A172 (cell line): ENCODE measurements at regions not wholly inside any gene's neighbourhood (a gene's known extent, or its start where the extent isn't known, plus 50 kb on each side); places are given as distances from the start of the nearest gene placed in this dataset.
A peak's percentile ranks its signal among the peaks of the same experiment; 100 is the strongest.
"Not testable (repeated sequence)": the region's sequence is repeated elsewhere in the genome, so short reads cannot be mapped to it uniquely, and the experiment has no call there.

Experiments used
- DNase-seq: peaks from one replicate; pipeline ENCODE4 v3.0.0-alpha.2; 2015; ENCODE audit warnings: low spot score

- not testable (repeated sequence) for DNase-seq
These were observed 2937.0 kb downstream of the RPIA start for GRCh38 chr2:91628471-91628870.

DNA sequence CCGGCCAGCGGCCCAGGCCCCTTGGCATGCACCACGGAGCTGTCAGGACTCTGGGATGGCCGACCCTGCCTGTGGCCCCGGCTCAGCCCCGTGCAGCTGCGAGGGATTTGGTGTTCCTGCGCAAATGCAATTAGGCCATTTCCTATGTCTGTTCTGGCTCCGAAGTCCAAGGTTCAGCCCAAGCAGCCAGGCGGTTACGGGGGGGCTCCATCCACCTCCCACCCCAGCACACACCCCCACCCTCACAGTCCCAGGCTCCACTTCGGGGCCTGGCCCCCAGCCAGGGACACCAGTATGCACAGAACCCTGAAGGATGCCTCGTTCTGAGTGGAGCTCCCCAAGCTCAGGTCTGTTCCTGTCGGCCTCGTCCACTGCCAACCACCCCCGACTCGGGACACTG is 2965.7 kb downstream of the RPIA start:
- peak; percentile 0 for DNase-seq

GRCh38 chr2:91658336-91658735 is 2966.9 kb downstream of the RPIA start:
- DNase-seq: not testable (repeated sequence)

- not testable (repeated sequence) for DNase-seq
These were observed 2967.9 kb downstream of the RPIA start for GRCh38 chr2:91659189-91659916.

- DNase-seq: not testable (repeated sequence)
These were observed 2968.4 kb downstream of the RPIA start for GRCh38 chr2:91659917-91660275.

- not testable (repeated sequence) for DNase-seq
These were observed 2975.9 kb downstream of the RPIA start for GRCh38 chr2:91667341-91667740.

GRCh38 chr2:91685541-91685940 is 2994.1 kb downstream of the RPIA start:
- not testable (repeated sequence) for DNase-seq

DNA sequence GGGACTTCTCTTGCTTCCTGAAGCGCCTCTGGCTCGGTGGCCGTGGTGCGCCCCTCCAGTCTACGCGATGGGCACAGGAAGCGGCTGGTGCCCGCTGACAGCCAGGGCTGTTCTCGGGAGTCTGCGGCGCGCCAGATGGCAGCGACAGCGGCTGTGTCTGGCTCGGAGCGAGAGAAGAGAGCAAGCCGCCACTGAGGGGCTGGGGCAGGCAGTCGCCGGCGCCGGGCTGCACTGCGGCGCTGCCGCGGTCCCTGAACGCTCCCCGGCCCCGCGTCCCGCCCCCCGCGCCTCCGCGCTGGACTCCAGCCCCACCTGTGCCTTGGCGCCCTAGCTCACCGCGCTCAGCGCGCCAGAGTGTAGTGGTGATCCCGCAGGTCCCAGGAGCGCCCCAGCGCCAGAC is 2994.6 kb downstream of the RPIA start:
- not testable (repeated sequence) for DNase-seq
